Amniotic epithelial cell (primary cell): ENCODE measurements at regions not wholly inside any gene's neighbourhood (a gene's known extent, or its start where the extent isn't known, plus 50 kb on each side); places are given as distances from the start of the nearest gene placed in this dataset.
"Not testable (repeated sequence)": the region's sequence is repeated elsewhere in the genome, so short reads cannot be mapped to it uniquely, and the experiment has no call there.

ENCODE experiments used
- DNase-seq: peaks from one replicate; pipeline ENCODE4 v3.0.0-alpha.2; 2010; ENCODE audit warnings: low read depth

DNA sequence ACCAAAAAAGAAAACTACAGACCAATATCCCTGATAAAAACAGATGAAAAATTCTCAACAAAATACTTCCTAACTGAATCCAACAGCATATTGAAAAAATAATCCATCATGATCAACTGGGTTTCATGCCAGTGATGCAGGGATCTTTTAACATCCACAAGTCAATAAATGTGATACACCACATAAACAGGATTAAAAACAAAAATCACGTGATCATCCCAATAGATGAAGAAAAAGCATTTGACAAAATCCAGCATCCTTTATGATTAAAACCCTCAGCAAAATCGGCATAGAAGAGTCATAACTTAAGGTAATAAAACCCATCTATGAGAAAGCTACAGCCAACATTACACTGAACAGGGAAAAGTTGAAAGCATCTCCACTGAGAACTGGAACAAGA is 107.5 kb downstream of the DCLK3 start:
- DNase-seq = no peak

GRCh38 chr3:36653095-36653494 is 111.3 kb downstream of the DCLK3 start:
- DNase-seq = peak; percentile 4

- DNase-seq = no peak
Measured at GRCh38 chr3:36652104-36652503, 112.2 kb downstream of the DCLK3 start.

GRCh38 chr3:36650271-36650671 is 114.1 kb downstream of the DCLK3 start:
- DNase-seq = peak; percentile 16

DNA sequence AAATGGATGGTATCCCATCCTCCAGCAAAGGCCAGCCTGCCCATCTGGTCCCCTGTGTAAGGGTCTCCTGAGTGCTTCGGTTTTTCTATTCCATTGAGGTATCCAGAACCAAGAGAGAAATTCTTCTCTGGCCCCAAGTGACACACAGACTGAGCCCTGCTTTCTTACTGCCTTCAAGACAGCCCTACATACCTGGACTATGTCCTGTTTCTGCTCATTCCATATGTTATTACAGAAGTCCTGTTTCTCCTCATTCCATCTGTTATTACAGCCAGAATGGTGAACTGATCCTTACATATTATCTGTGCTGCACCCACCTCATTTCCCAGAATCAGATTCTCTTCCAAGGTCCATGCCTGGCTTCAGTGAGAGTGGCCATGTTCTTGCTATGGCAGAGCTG is 115.2 kb downstream of the DCLK3 start:
- no peak for DNase-seq

DNA sequence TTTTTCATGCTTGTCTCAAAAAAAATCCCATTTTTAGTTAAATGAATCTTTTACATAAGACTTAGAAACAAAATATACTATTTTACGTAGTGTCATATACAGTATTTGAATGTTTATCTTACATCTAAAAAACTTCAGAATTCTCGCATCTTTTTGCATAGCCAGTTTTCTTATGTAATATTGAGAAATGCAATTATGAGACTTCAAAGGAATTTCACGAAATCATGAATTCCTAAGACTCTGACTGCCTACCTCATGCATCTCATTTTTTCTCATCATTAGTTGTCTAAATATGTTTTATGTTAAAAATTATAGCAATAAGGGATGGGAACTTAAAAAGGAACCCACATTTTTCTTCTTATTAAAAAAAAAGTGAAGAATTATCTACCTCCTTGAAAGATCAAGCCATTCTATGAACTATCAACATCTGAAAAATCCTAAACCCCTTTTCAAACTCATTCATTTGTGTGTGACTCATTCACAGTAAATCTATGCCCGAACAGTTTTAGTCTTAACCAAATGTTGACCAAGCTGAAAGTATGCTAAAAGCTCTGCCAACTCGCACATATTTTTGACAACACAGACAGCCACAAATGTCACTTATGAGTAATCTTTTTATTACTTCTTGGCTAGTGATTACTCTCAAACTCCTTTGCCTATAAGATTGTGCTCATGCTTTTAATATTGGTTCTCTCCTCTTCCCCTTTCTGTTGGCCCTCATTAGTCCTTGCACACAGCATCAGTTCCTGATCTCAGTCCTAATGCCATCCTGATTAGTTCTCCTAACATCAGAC is 115.9 kb downstream of the DCLK3 start:
- DNase-seq = peak; percentile 25

DNA sequence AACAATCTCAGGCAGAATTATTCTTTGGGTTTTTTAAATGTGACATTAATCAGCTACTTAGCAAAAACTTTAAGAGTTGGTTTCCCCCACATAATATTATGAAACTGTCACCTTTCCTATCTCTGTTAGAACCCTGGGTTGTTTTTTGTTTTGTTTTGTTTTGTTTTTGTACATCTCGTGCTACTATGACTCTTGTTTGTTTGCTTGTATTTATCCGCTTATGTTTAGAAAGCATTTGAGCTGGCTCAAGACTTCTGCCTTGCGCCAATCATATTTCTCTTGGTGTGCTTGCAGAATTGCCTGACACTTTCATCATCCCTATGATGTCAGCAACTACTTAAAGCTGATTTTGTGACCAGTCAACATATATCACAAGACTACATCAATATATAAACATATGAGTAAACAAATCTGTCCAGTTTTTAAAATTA is 116.9 kb downstream of the DCLK3 start:
- DNase-seq = no peak

DNA sequence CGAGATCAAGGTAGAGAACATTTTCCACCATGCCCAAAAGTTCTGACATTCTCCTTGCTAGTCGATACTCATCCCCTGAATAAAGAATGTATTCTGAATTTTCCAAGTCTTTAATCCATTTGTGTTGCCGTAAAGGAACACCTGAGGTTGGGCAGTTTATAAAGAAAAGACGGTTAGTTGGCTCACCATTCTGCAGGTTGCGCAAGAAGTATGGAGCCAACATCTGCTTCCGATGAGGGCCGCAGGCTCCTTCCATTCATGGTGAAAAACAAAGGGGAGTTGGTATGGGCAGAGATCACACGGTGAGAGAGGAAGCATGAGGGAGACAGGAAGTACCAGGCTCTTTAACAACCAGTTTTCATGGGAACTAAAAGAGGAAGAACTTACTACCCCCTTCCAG is 121.2 kb downstream of the DCLK3 start:
- no peak for DNase-seq

DNA sequence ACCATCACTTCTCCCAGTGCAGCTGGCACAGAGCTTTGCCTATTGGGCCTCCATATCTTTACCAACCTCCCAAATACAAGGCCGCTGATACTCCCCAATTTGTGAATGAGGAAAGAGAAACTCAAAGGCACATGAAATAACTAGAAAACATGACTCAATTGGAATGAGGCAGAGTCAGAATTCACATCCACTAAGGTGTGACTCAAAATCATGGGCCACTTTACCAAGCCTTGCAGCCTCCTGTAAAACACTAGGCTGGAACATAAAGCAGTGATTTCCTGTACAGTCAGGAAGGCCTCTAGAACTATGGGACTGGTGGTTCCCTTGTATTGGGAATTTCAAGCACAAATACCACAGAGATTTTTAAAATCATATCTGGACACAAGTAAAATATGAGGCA is 128.6 kb downstream of the DCLK3 start:
- DNase-seq = no peak

GRCh38 chr3:36633897-36634296 is 130.5 kb downstream of the DCLK3 start:
- not testable (repeated sequence) for DNase-seq

GRCh38 chr3:36633060-36633459 is 131.3 kb downstream of the DCLK3 start:
- DNase-seq = no peak

DNA sequence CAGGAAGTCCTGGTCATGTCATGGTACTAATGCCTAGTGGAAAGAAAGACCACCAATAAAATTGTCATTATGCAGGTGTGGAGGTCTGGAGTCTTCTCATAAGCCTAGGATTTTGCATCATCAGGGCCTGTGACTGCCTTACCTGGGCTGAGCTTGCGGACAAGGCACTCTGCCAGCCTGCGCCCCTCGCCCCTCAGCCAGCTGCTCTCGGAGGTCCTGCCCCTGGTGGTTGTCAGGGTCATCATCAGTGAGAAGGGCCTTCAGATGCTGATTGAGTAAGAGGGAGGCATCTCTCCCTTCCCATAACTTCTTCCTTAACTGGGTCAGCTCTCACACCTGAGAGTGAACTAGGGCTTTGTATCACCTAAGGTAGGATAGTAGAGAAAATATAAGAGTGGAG is 132.8 kb downstream of the DCLK3 start:
- no peak for DNase-seq

- DNase-seq = no peak
Measured at GRCh38 chr3:36615861-36616260, 148.5 kb downstream of the DCLK3 start.

DNA sequence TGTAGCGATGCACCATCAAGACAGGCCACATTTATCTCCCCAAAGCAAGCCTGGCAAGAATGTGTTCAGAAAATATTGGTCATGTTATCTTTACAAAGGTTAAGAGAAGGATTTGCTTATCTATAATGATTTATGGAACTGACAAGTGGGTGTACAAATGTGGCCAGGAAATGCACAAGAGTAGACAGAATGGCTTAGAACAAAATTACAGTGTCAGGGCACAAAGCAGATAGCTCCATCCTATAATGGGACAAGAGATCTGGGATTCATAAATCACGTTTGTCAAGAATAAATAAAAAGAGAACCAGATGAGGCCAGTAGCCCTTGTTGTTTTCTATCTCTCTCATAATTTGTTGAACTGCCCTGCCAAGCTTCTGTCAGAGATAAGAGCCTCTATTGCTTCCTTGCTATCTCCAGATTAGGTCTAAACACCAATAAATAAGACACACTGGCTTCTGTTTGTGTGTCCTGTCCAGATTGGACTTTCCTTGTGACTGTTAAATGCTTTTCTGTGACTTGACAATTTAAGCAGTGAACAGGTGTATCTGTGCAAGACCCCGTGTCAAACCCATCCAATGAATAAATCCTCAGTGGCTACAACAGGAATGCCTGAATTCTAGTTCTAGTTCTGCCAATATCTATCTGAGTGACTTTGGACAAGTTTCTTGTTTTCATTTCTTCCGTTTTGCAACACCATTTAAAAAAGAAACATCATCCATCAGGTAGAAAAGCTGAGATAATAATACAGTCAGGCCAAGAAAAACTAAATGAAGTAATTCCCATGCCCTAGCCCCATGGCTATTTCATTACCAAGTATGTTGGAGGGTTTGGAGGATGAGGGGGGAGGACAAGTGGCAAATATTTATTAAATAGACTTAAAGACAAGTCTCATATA is 157.2 kb downstream of the DCLK3 start:
- DNase-seq = peak; percentile 54

GRCh38 chr3:36603423-36603822 is 160.9 kb downstream of the DCLK3 start:
- DNase-seq = no peak

DNA sequence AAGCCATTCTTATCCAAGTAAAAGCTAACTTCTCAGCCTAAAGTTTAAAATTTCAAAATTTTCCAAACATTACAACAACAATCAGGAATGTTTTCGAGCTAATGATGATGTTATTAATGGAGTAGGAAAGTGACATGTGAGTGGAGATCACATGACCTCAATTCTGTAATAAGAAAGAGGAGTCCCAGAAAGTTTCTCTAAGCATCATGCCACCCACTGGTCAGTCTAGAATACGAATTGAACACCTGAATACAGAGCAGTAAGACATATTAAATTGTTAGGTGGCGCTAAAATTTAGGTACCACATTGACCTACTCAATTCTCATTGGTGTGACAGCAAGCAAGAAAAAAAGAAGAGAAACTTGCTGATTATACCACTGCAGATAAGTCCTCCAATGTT is 163.9 kb downstream of the DCLK3 start:
- DNase-seq = no peak
